H1 (cell line): ENCODE measurements at regions not wholly inside any gene's neighbourhood (a gene's known extent, or its start where the extent isn't known, plus 50 kb on each side); places are given as distances from the start of the nearest gene placed in this dataset.

Experiments
- ATF2 ChIP-seq: IDR thresholded peaks from 2 replicates; pipeline ENCODE4 v1.6.1; 2012; ENCODE audit warnings: low read length, inconsistent platforms
- CTBP2 ChIP-seq: IDR thresholded peaks from 2 replicates; pipeline ENCODE4 v1.7.0; 2011; ENCODE audit warnings: borderline replicate concordance, mild to moderate bottlenecking, moderate library complexity, mixed read lengths, low read length; ENCODE audit not compliant: insufficient read depth, insufficient read length
- CTCF ChIP-seq, 3 experiments: IDR thresholded peaks; 1 replicate in 2 of 3; 2 replicates in 1 of 3; pipeline versions ENCODE4 v1.5.1 to v1.6.1; 2011; ENCODE audit warnings: low read length in 3 of 3, mild to moderate bottlenecking in 3 of 3, inconsistent platforms in 2 of 3, low read depth in 1 of 3, moderate library complexity in 1 of 3; ENCODE audit not compliant: insufficient read depth in 1 of 3; ENCODE audit errors: control extremely low read depth in 1 of 3
- FOSL1 ChIP-seq: IDR thresholded peaks from 2 replicates; pipeline ENCODE4 v1.6.1; 2011; ENCODE audit warnings: mild to moderate bottlenecking, low read depth, low read length, moderate library complexity; ENCODE audit not compliant: insufficient read depth
- HDAC6 ChIP-seq: IDR thresholded peaks from one replicate; pipeline ENCODE4 v1.7.1; 2012; ENCODE audit warnings: low read depth, mild to moderate bottlenecking, inconsistent platforms, low read length, moderate library complexity
- JUN ChIP-seq: IDR thresholded peaks from 2 replicates; pipeline ENCODE4 v1.6.1; 2011; ENCODE audit warnings: low read depth, mild to moderate bottlenecking, improper control_type of control experiment, low read length
- POLR2A ChIP-seq, 2 experiments: IDR thresholded peaks; 1 replicate in 1 of 2; 2 replicates in 1 of 2; pipeline ENCODE4 v1.6.1; 2011; ENCODE audit warnings: low read depth in 2 of 2, low read length in 2 of 2, mild to moderate bottlenecking in 2 of 2; ENCODE audit errors: control extremely low read depth in 1 of 2
- POLR2AphosphoS5 ChIP-seq: IDR thresholded peaks from 2 replicates; pipeline ENCODE4 v1.6.1; 2011; ENCODE audit warnings: low read depth, low read length
- RAD21 ChIP-seq, 2 experiments: IDR thresholded peaks in 1 of 2; conservative IDR thresholded peaks in 1 of 2; 2 replicates each; pipeline ENCODE4 v1.6.1; 2011; ENCODE audit warnings: low read depth in 2 of 2, low read length in 2 of 2, improper control_type of control experiment in 1 of 2, inconsistent platforms in 1 of 2, mild to moderate bottlenecking in 1 of 2, moderate library complexity in 1 of 2
- SP1 ChIP-seq: IDR thresholded peaks from 2 replicates; pipeline ENCODE4 v1.6.1; 2011; ENCODE audit warnings: low read depth, low read length
- SP2 ChIP-seq: IDR thresholded peaks from 2 replicates; pipeline ENCODE4 v1.6.1; 2012; ENCODE audit warnings: mild to moderate bottlenecking, low read length, inconsistent platforms

GRCh38 chr13:111630406-111630805 lies 310.0 kb downstream of the TEX29 start:
- TF ChIP-seq SP2 (no peak), CTCF (IDR thresholded peaks at IDR 0.05; ENCODE audit: control extremely low read depth in 1 of 3, insufficient read depth in 1 of 3, low read depth in 1 of 3, low read length in 3 of 3) (peak in 2 of 3 experiments; percentile 35 to 58; a peak in 2 of 4 replicates), POLR2A (IDR thresholded peaks at IDR 0.05; ENCODE audit: control extremely low read depth in 1 of 2, low read depth in 2 of 2, low read length in 2 of 2) (no peak), POLR2AphosphoS5 (no peak), RAD21 (IDR thresholded peaks at IDR 0.05 in 1 of 2, conservative IDR thresholded peaks at IDR 0.05 in 1 of 2; ENCODE audit: low read depth in 2 of 2, low read length in 2 of 2) (peak; percentile 65 to 72), ATF2 (no peak), SP1 (no peak), FOSL1 (no peak), JUN (no peak), CTBP2 (no peak), HDAC6 (no peak)
